Stimulated activated CD8-positive, alpha-beta memory T cell treated with anti-CD3 and anti-CD28 coated beads, Interleukin-4, amount 100 ng/mL, for 1 hour (primary cell): ENCODE measurements at regions not wholly inside any gene's neighbourhood (a gene's known extent, or its start where the extent isn't known, plus 50 kb on each side); places are given as distances from the start of the nearest gene placed in this dataset.

Experiments
- DNase-seq, 2 donors: peaks; one replicate each; pipeline ENCODE4 v3.0.0-alpha.2; 2020; ENCODE audit warnings: low read depth in 2 of 2, low spot score in 1 of 2

GRCh38 chr17:62882878-62883277 lies 74.8 kb upstream of the MARCHF10 start:
- DNase-seq = no peak

GRCh38 chr17:62882284-62882683 lies 74.2 kb upstream of the MARCHF10 start:
- no peak for DNase-seq

- DNase-seq = no peak
Measured at GRCh38 chr17:62880120-62880519, 72.0 kb upstream of the MARCHF10 start.

DNA sequence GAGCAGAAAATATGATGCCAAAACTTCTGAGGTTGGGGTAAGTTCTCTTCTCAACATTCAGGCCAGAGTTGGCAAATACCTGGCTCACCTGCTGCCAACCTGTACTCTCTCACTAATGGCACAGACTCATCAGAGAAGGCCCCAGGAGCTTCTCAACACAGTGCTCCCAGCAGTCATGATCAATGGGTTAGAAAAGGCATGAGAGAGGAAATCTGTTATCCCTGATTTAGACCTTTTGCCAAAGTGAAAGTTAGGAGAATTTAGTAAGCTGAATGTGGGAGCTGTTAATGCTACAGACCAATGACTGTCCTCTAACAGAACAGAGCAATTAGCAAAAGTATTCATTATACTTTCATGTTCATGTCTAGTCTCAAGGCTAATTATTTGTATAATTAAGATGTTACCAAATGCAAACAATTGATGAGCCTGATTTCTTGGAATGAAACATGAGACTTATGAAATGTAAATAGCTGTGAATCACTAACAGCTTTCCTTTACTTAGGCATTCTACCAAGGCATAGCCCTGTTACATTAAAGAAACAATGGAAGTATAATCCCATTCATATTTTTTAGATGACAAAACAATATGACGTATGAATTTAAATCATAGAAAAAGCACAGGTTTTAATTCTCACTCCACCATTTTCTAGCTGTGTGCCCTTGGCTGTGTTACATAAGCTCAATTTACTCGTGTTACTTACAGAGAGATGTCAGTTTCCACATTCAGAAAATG lies 68.7 kb upstream of the MARCHF10 start:
- no peak for DNase-seq

DNA sequence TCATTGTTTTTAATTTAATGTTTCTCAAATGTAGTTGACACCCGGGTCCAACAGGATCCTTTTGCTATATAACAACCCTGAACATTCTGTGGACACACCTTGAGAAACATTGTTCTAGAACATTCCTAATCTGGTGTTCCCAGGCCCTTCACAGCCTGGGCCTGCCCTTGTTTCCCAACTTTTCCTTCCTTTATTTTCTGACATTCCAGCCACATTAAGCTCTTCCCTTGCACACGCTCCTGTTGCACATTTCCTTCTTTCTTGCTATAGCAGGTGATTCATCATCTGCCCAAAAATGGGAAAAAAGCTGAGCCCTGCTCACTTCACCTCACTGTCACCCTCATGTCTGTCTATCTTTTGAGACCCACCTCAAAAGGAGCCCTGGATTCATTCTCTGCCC lies 67.9 kb upstream of the MARCHF10 start:
- no peak for DNase-seq

- DNase-seq = no peak
Measured at GRCh38 chr17:62875296-62875695, 67.2 kb upstream of the MARCHF10 start.

DNA sequence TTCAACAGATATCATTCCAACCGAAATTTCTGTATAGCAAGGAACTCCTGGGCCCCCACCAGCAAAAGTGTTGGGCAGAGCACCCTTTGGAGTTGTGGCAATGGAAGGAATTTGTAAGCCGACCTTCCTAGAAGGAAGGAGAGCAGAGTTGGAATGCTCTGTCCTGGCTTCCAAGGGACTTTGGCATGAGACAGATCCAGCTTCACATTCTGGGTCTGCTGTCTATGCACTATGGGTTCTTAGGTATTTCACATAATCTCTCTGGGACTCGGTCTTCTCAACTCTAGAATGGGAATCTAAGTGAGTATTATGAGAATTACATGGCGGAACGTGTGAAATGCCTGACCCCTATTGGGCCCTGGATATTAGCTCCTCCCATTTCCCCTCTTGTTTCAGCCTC lies 63.2 kb upstream of the MARCHF10 start:
- no peak for DNase-seq

- no peak for DNase-seq
Measured at GRCh38 chr17:62870552-62870971, 62.4 kb upstream of the MARCHF10 start.

- no peak for DNase-seq
Measured at GRCh38 chr17:62870030-62870541, 62.0 kb upstream of the MARCHF10 start.

DNA sequence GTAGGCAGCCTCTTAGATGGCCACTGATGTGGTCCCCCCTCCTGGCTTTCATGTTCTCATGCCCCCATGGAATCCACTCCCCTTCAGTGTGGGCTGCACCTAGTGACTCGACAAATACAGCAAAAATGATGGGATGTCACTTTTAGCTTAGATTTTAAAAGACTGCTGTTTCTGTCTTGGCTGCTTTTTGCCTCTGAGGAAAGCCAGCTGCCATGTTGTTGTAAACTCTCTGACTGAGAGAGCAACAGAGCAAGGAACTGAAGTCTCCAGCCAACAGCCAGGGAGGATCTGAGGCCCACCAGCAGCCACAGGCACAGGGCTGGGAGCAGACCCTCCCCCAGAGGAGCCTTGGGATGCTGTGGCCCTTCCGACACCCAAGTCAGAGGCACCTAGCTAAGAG lies 60.6 kb upstream of the MARCHF10 start:
- DNase-seq = no peak

DNA sequence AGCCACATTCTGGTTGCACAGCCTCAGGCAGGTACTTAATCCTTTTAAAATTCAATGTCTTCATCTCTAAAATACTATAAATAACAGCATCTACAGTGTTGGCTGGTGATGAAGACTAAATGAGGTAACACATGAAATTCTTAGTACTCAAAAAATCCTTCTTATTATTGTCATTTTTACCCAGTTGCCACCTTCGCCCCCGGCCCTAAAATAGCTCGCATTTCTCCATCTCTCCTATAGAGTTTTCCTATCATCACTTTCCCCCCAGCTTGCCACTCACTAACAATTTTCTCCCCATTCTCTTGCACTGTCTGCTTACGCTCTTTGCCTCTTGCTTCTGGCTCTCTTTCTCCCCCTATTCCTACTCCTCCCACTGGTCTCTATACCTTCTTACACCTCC lies 59.9 kb upstream of the MARCHF10 start:
- no peak for DNase-seq

GRCh38 chr17:62867303-62867702 lies 59.2 kb upstream of the MARCHF10 start:
- no peak for DNase-seq

DNA sequence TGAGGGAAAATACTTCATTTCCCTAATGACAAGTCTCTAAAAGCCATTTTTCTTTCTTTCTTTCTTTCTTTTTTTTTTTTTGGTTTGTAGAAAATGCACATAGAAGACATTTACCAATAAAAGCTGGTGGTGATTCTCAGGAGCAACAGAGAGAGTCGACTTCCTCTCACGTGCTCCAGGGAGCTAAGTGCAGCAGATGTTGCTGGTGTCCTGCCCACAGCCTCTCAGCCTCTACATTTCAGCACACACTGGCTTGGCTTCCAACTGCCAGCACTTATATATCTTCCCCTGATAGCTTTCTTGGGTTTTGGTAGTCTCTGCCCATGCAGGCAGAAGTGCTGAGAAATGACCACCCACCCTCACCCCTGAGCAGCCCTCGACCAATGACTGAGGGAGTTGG lies 58.4 kb upstream of the MARCHF10 start:
- no peak for DNase-seq

DNA sequence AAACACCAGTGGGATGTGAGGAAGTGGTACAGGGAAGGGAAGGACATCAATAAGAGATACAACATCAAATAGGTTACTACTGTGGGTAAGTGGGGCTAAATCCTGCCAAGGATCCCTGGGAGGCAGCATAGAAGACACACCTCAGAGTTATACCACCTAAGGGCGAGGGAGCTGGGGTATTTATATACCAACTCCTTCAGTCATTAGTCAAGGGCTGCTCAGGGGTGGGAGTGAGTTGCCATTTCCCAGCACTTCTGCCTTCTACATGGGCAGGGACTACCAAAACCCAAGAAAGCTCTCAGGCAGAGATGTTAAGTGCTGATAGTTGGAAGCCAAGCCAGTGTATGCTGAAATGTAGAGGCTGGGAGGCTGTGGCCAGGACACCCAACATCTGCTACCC lies 57.5 kb upstream of the MARCHF10 start:
- no peak for DNase-seq

GRCh38 chr17:62862251-62862650 lies 54.1 kb upstream of the MARCHF10 start:
- DNase-seq = no peak

DNA sequence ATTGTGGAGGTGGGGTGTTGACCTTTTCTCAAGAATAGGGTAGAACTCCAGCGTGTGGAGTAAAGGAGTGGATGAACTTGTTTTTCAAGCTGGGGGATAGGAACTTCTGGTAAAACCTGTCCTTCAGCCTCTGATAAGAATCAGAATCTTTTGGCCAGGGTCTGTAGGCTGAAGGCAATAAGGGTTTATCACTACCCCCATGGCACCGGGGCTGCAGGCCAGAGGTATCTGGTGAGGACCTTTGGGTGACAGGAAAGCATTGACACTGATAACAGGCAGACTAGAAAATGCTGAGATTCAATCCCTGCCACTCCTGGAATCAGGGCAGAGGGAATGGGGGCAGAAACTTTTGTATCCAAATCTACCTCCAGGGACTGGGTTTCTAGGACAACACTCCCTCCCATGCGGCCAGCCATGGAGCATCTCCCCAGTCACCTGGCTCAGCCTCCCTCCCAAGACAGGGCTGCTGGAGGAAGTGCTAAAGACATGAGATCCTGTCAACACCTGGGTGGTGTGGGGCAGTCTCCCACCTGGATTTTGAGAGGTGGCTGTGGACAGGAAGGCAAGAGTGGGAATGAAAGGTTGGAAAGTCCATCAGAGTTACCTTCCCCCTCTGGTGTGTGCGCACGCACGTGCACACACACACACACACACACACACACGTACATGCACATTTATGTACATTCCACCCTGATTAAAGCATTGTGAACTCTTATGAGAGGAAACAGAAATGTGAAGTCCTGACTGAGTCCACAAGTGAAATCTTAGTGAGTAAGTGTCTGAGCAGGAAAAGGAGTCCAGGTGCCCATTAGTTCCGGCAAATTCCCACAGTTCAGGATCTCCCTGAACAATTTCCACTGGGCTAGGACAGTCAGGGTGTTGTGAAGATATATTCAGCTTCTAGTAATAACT lies 53.1 kb upstream of the MARCHF10 start:
- no peak for DNase-seq

DNA sequence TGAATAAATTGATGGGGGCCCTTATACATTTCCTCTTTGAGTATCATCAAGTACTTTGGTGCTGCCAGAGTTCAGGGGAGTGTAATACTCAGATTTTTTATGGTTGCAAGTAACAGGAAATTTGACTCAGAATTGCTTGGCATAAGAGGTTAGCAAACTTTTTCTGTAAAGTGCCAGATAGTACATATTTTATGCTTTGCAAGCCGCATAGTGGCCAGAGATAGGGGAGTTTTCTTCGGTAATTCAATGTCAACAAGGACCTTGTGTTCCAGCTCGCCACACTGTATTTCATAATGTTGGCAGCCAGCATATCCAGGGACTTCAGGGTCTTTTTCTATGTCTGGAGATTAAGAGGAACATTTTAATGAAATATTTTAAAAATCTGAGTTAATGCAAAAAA lies 51.0 kb upstream of the MARCHF10 start:
- DNase-seq = no peak
